HFFc6 (cell line): ENCODE measurements at regions not wholly inside any gene's neighbourhood (a gene's known extent, or its start where the extent isn't known, plus 50 kb on each side); places are given as distances from the start of the nearest gene placed in this dataset.
"Not testable (repeated sequence)": the region's sequence is repeated elsewhere in the genome, so short reads cannot be mapped to it uniquely, and the experiment has no call there.

Experiments
- DNase-seq: peaks from one replicate; pipeline ENCODE4 v3.0.0-alpha.2; 2018
- H3K27ac Mint-ChIP-seq: 2 replicates; pipeline ENCODE4 v1.8.0; 2020; ENCODE audit warnings: mild to moderate bottlenecking, mixed read lengths
- H3K27me3 Mint-ChIP-seq: 2 replicates; pipeline ENCODE4 v1.8.0; 2021; ENCODE audit warnings: mild to moderate bottlenecking, moderate library complexity, mixed read lengths; ENCODE audit not compliant: insufficient read depth
- H3K36me3 Mint-ChIP-seq: 2 replicates; pipeline ENCODE4 v1.8.0; 2021; ENCODE audit warnings: low read depth, mixed read lengths
- H3K4me1 Mint-ChIP-seq: 2 replicates; pipeline ENCODE4 v1.8.0; 2020; ENCODE audit warnings: low read depth, mixed read lengths
- H3K4me3 Mint-ChIP-seq: 2 replicates; pipeline ENCODE4 v1.8.0; 2020; ENCODE audit warnings: mild to moderate bottlenecking, moderate library complexity, mixed read lengths
- H3K9me3 Mint-ChIP-seq: 2 replicates; pipeline ENCODE4 v1.8.0; 2020; ENCODE audit warnings: mild to moderate bottlenecking, mixed read lengths
- TF ChIP-seq, protein P1 (sequence below): fragments of 200-600 bp; sonication (generic); IDR thresholded peaks from 2 replicates; pipeline ENCODE4 v1.5.0; 2021; ENCODE audit warnings: antibody characterized with exemption, mild to moderate bottlenecking

- no peaks in the 10 kb centered on the region for H3K9me3 Mint-ChIP-seq
- no peaks in the 10 kb centered on the region for H3K36me3 Mint-ChIP-seq
- no peak for DNase-seq
- no peaks in the 10 kb centered on the region for H3K4me1 Mint-ChIP-seq
- H3K27me3 Mint-ChIP-seq: no peaks in the 10 kb centered on the region; the same call in 1 of the 2 replicates
- no peak overlapping the region for H3K27ac Mint-ChIP-seq
- TF ChIP-seq, protein P1, sequence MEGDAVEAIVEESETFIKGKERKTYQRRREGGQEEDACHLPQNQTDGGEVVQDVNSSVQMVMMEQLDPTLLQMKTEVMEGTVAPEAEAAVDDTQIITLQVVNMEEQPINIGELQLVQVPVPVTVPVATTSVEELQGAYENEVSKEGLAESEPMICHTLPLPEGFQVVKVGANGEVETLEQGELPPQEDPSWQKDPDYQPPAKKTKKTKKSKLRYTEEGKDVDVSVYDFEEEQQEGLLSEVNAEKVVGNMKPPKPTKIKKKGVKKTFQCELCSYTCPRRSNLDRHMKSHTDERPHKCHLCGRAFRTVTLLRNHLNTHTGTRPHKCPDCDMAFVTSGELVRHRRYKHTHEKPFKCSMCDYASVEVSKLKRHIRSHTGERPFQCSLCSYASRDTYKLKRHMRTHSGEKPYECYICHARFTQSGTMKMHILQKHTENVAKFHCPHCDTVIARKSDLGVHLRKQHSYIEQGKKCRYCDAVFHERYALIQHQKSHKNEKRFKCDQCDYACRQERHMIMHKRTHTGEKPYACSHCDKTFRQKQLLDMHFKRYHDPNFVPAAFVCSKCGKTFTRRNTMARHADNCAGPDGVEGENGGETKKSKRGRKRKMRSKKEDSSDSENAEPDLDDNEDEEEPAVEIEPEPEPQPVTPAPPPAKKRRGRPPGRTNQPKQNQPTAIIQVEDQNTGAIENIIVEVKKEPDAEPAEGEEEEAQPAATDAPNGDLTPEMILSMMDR: no peak
- no peak overlapping the region for H3K4me3 Mint-ChIP-seq
These were observed 109.6 kb downstream of the SH2D1A start for GRCh38 chrX:124455966-124456365.

GRCh38 chrX:124459851-124460250 is 113.5 kb downstream of the SH2D1A start:
- not testable (repeated sequence) for H3K27ac Mint-ChIP-seq, DNase-seq, H3K27me3 Mint-ChIP-seq, H3K9me3 Mint-ChIP-seq, H3K4me1 Mint-ChIP-seq, H3K36me3 Mint-ChIP-seq, H3K4me3 Mint-ChIP-seq

GRCh38 chrX:124462931-124463330 is 116.6 kb downstream of the SH2D1A start:
- no peaks in the 10 kb centered on the region for H3K4me1 Mint-ChIP-seq
- TF ChIP-seq, protein P1: no peak
- H3K4me3 Mint-ChIP-seq: no peak overlapping the region
- no peak overlapping the region for H3K27ac Mint-ChIP-seq
- no peak for DNase-seq
- no peaks in the 10 kb centered on the region for H3K36me3 Mint-ChIP-seq
- no peaks in the 10 kb centered on the region for H3K27me3 Mint-ChIP-seq
- no peaks in the 10 kb centered on the region for H3K9me3 Mint-ChIP-seq

DNA sequence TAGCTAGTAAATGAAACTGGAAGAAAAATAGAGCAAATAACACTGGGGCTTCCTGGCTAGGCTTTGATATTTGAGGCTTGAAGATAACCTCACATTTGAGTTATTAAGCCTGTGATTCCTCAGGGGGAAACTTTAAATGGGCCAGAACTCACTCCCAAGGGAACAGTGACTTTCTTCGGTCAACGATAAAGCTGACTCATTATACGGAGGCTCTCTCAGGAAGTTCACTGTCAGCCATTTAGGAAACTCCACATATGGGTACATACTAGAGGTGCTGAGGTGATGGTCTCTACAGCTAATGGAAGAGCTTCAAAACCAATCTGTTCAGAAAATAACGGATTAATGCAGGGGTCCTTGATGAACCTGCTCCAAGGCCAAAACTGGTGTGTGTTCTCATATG is 120.8 kb downstream of the SH2D1A start:
- Mint-ChIP-seq H3K27me3 (no peaks in the 10 kb centered on the region), H3K9me3 (no peaks in the 10 kb centered on the region), H3K4me1 (no peaks in the 10 kb centered on the region), H3K4me3 (no peak overlapping the region), H3K27ac (no peak overlapping the region), H3K36me3 (no peaks in the 10 kb centered on the region)
- TF ChIP-seq, protein P1: no peak
- DNase-seq: no peak

GRCh38 chrX:124475358-124475757 is 129.0 kb downstream of the SH2D1A start:
- Mint-ChIP-seq H3K4me1 (no peaks in the 10 kb centered on the region), H3K36me3 (no peaks in the 10 kb centered on the region), H3K9me3 (no peaks in the 10 kb centered on the region), H3K27ac (no peak overlapping the region), H3K4me3 (no peak overlapping the region), H3K27me3 (peaks cover 4% of the 10 kb centered on the region; the same call in 1 of the 2 replicates)
- TF ChIP-seq, protein P1: no peak
- no peak for DNase-seq

DNA sequence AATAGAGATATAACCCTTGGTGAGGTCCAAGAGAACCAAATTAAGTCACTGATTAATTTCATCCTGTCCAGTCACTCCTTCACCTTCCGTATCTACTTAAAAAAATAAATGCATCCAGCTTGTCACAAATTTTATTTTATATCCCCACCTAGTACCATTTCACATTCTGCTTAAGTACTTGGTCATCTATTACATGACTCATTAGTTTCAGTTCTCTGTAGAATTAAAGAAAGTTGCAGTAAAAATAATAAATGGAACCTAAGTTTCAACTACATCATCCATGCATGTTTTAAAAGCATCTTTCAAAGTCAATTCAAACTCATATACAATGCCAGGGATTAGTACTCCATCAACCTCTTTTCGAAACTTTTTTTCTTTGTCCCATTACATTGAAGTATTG is 130.2 kb downstream of the SH2D1A start:
- Mint-ChIP-seq H3K27me3 (peaks cover 4% of the 10 kb centered on the region; the same call in 1 of the 2 replicates), H3K27ac (no peak overlapping the region), H3K4me3 (no peak overlapping the region), H3K36me3 (no peaks in the 10 kb centered on the region), H3K4me1 (no peaks in the 10 kb centered on the region), H3K9me3 (no peaks in the 10 kb centered on the region)
- no peak for DNase-seq
- TF ChIP-seq, protein P1: no peak
